Prostate gland (tissue), 2 donors: ENCODE measurements at regions not wholly inside any gene's neighbourhood (a gene's known extent, or its start where the extent isn't known, plus 50 kb on each side); places are given as distances from the start of the nearest gene placed in this dataset.

Source experiments
- DNase-seq: peaks from one replicate; pipeline ENCODE4 v3.0.0-alpha.2; 2019; ENCODE audit warnings: low spot score
- H3K27ac ChIP-seq, 2 donors: fragments of 200-600 bp; sonication (generic); 2 replicates each; pipeline ENCODE4 v1.5.1; 2017 to 2019
- H3K27me3 ChIP-seq: fragments of 200-600 bp; sonication (generic); replicated peaks from 2 replicates; pipeline ENCODE4 v1.5.1; 2019; ENCODE audit not compliant: insufficient read depth
- H3K36me3 ChIP-seq, 2 donors: fragments of 200-600 bp; sonication (generic); 1 replicate in 1 of 2; 2 replicates in 1 of 2; pipeline versions ENCODE4 v1.5.1 to v1.8.1; 2017 to 2019
- H3K4me1 ChIP-seq: fragments of 200-600 bp; sonication (generic); replicated peaks from 2 replicates; pipeline ENCODE4 v1.5.1; 2019
- H3K4me3 ChIP-seq, 2 donors: fragments of 200-600 bp; sonication (generic); 2 replicates each; pipeline ENCODE4 v1.5.1; 2017 to 2019
- H3K9me3 ChIP-seq: fragments of 200-600 bp; sonication (generic); 2 replicates; pipeline ENCODE4 v1.5.1; 2017
- CTCF ChIP-seq, 4 experiments: fragments of 200-600 bp in 2 of 4; fragments of 450-650 bp in 2 of 4; sonication (generic) in 2 of 4; IDR thresholded peaks; 1 replicate in 3 of 4; 2 replicates in 1 of 4; pipeline ENCODE4 v1.5.1; 2016 to 2019; ENCODE audit warnings: antibody characterized with exemption in 4 of 4, mild to moderate bottlenecking in 2 of 4, moderate library complexity in 2 of 4
- POLR2A ChIP-seq: fragments of 450-650 bp; IDR thresholded peaks from one replicate; pipeline ENCODE4 v1.6.1; 2016; ENCODE audit warnings: antibody characterized with exemption, mild to moderate bottlenecking
- POLR2AphosphoS5 ChIP-seq: sonication (generic); formaldehyde crosslinking; IDR thresholded peaks from one replicate; pipeline ENCODE4 v1.6.1; 2017; ENCODE audit warnings: antibody characterized with exemption
- WGBS: methylation state at CpG from one replicate; pipeline ENCODE4 v1.1.5; 2018; 5-methylcytosine and 5-hydroxymethylcytosine counted together
- intact Hi-C: fragments of 100-400 bp; cut with DNase I; formaldehyde crosslinking; loops from one replicate; pipeline ENCODE4 v1.14.2; 2022

GRCh38 chr11:28820296-28820989 lies 712.3 kb downstream of the METTL15 start:
- Histone ChIP-seq H3K4me1 (no peaks in the 10 kb centered on the region), H3K9me3 (no peaks in the 10 kb centered on the region)
- intact Hi-C loops, result no loop called here

GRCh38 chr11:28819741-28820140 lies 711.6 kb downstream of the METTL15 start:
- no peaks in the 10 kb centered on the region for H3K9me3 ChIP-seq
- no peak for TF ChIP-seq CTCF (IDR thresholded peaks at IDR 0.05)
- TF ChIP-seq POLR2A, result no peak
- no peak for TF ChIP-seq POLR2AphosphoS5
- H3K4me3 ChIP-seq, result no peak overlapping the region
- no peaks in the 10 kb centered on the region for H3K36me3 ChIP-seq
- no peak for DNase-seq
- intact Hi-C loops, result no loop called here
- no peaks in the 10 kb centered on the region for H3K4me1 ChIP-seq
- no peak overlapping the region for H3K27ac ChIP-seq
- 63% methylated on average over 4 of the region's 4 CpGs for whole genome bisulfite sequencing
- no peaks in the 10 kb centered on the region for H3K27me3 ChIP-seq

More at GRCh38 chr11:28820296-28820989, 712.3 kb downstream of the METTL15 start:
- TF ChIP-seq POLR2A (no peak), CTCF (IDR thresholded peaks at IDR 0.05) (no peak), POLR2AphosphoS5 (no peak)
- no peak for DNase-seq
- no peak overlapping the region for H3K27ac ChIP-seq
- no peak overlapping the region for H3K4me3 ChIP-seq
- no peaks in the 10 kb centered on the region for H3K27me3 ChIP-seq
- no peaks in the 10 kb centered on the region for H3K36me3 ChIP-seq
- 67% methylated on average over 2 of the region's 2 CpGs for WGBS

GRCh38 chr11:28815110-28815509 lies 706.9 kb downstream of the METTL15 start:
- Histone ChIP-seq H3K4me3 (no peak overlapping the region), H3K4me1 (no peaks in the 10 kb centered on the region), H3K27ac (no peak overlapping the region), H3K27me3 (no peaks in the 10 kb centered on the region), H3K9me3 (no peaks in the 10 kb centered on the region), H3K36me3 (no peaks in the 10 kb centered on the region)
- WGBS, result 45% methylated on average over 4 of the region's 4 CpGs
- no peak for DNase-seq
- intact Hi-C loops, result no loop called here
- no peak for TF ChIP-seq CTCF (IDR thresholded peaks at IDR 0.05)
- no peak for TF ChIP-seq POLR2AphosphoS5
- TF ChIP-seq POLR2A, result no peak

GRCh38 chr11:28808771-28809170 lies 700.6 kb downstream of the METTL15 start:
- no peak overlapping the region for H3K27ac ChIP-seq
- no peak for TF ChIP-seq CTCF (IDR thresholded peaks at IDR 0.05)
- no peak for TF ChIP-seq POLR2AphosphoS5
- TF ChIP-seq POLR2A, result no peak
- no peaks in the 10 kb centered on the region for H3K36me3 ChIP-seq
- intact Hi-C loops, result no loop called here
- no peak for DNase-seq
- H3K4me1 ChIP-seq, result no peaks in the 10 kb centered on the region
- H3K9me3 ChIP-seq, result no peaks in the 10 kb centered on the region
- H3K27me3 ChIP-seq, result no peaks in the 10 kb centered on the region
- H3K4me3 ChIP-seq, result no peak overlapping the region

- WGBS, result 80% methylated on average over 2 of the region's 2 CpGs
- intact Hi-C loops, result no loop called here
These were observed 691.1 kb downstream of the METTL15 start for GRCh38 chr11:28799316-28799715.

More at GRCh38 chr11:28799316-28799715, 691.1 kb downstream of the METTL15 start:
- H3K4me3 ChIP-seq, result no peak overlapping the region
- H3K9me3 ChIP-seq, result no peaks in the 10 kb centered on the region
- no peak overlapping the region for H3K27ac ChIP-seq
- no peaks in the 10 kb centered on the region for H3K4me1 ChIP-seq
- H3K27me3 ChIP-seq, result no peaks in the 10 kb centered on the region
- no peaks in the 10 kb centered on the region for H3K36me3 ChIP-seq
- TF ChIP-seq POLR2A (no peak), POLR2AphosphoS5 (no peak), CTCF (IDR thresholded peaks at IDR 0.05) (no peak)
- no peak for DNase-seq
